Stimulated activated CD4-positive, alpha-beta T cell treated with anti-CD3 and anti-CD28 coated beads, Interleukin-12 subunit alpha, Interleukin-12 subunit beta, amount 100 ng/mL, for 48 hours (primary cell): ENCODE measurements at regions not wholly inside any gene's neighbourhood (a gene's known extent, or its start where the extent isn't known, plus 50 kb on each side); places are given as distances from the start of the nearest gene placed in this dataset.
"Not testable (repeated sequence)": the region's sequence is repeated elsewhere in the genome, so short reads cannot be mapped to it uniquely, and the experiment has no call there.

Experiments used
- DNase-seq, 3 donors: peaks; one replicate each; pipeline ENCODE4 v3.0.0-alpha.2; 2020; ENCODE audit warnings: low read depth in 2 of 3, low spot score in 1 of 3

DNA sequence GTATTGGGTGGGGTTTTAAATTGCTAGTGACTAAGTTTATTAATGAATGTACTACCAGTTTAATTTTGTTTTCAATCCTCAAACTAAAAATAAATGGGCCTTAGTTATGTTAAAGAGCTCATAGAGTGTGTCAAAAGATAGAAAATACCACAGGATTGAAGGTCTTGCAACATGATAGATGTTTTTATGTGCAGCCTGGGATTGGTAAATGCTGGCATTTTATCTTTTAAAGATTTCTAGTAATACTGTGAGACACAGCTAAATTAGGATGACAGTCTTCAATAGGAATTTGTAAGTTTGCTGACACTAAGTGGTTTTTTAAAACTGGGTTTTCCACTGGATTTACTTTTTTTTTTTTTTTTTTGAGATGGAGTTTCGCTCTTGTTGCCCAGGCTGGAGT lies 122.3 kb downstream of the HAUS1 start:
- no peak for DNase-seq

- not testable (repeated sequence) for DNase-seq
Measured at GRCh38 chr18:46229641-46230040, 125.5 kb downstream of the HAUS1 start.

GRCh38 chr18:46236156-46236555 lies 132.0 kb downstream of the HAUS1 start:
- no peak for DNase-seq

- no peak for DNase-seq
Measured at GRCh38 chr18:46237891-46238290, 133.7 kb downstream of the HAUS1 start.

DNA sequence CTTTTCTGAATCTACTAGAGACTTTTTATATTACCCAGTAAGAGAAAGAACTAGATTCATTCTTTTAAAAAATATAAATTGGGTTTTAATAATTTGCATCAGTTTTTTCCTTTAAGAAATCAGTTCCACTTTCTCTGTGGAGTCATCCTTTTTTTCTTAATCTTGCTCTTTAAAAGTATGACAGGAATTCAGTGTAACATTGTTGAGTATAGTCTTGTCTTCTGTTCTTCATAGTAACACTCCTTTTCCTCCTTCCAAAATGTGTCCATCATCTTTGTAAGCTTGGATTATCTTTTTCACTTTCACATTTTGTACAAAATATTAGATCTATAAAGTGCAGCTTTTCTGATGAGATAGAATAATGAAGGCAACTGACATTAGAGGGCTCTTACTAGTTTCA lies 135.4 kb downstream of the HAUS1 start:
- no peak for DNase-seq

- DNase-seq: no peak
Measured at GRCh38 chr18:46239998-46240397, 135.8 kb downstream of the HAUS1 start.

DNA sequence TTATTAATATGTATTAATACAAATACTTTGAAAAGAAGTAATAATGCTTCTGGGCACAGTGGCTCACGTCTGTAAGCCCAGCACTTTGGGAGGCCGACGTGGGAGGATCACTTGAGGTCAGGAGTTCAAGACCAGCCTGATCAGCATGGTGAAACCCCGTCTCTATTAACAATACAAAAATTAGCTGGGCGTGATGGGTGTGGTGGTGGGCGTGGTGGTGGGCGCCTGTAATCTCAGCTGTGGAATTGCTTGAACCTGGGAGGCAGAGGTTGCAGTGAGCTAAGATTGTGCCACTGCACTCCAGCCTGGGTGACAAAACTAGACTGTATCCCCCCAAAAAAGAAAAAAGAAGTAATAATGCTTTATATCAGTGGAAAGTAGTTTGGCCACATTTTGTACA lies 137.2 kb downstream of the HAUS1 start:
- not testable (repeated sequence) for DNase-seq

GRCh38 chr18:46242183-46242582 lies 138.0 kb downstream of the HAUS1 start:
- no peak for DNase-seq

DNA sequence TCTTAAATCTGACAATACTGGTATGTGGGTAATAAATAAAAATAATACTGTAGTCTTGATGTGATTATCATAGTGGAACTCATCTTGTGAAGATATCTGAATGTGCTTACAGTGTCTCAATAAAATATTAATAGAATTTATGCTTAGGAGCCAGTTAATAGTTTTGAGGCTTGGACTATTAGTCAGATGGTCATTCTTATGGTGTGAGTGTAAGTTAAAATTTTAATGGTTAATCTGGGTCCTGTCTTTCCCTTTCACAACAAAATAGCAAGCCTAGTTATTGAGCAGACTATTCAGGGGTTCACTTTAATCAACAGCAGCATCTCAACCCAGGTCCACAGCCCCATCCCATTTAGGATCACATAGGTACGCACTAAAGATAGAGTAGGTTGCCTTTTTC lies 138.9 kb downstream of the HAUS1 start:
- no peak for DNase-seq

DNA sequence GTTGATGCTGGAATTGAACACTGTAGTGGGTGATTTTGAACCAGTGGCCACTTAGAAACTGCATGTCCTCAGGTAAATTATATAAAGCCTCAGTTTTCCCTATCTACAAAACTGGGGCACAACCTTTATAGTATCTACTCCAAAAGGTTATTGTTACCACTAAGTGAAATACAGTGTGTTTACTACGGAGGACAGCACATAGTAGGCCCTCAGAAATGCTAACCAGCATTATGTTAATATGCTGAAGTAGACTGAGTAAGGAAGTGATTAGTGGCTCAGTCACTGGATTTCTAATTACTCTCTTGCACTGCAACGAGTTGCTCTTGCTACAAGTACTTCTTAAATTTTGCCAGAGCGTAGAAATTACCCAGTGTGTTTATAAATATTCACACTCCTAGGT lies 139.5 kb downstream of the HAUS1 start:
- no peak for DNase-seq

DNA sequence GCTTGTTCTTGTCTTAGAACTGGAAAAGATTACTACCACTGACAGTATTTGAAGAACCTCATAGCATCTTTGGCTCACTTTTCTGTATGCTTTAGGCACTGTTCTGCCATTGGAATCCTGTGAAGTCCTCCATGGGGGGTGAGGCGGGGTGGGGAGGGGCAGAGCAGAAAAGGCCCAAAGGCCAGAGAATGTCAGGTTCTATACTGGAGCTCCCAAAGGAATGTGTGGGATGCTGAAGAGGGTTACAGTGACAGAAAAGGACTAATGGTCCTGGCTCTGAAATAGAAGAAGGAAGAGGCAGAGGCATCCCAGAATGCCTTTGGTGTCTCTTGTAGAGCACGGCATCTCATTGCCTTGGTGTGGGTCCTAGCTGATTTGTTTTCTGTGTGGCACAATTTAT lies 141.9 kb downstream of the HAUS1 start:
- DNase-seq: no peak

GRCh38 chr18:46247942-46248341 lies 143.8 kb downstream of the HAUS1 start:
- no peak for DNase-seq

DNA sequence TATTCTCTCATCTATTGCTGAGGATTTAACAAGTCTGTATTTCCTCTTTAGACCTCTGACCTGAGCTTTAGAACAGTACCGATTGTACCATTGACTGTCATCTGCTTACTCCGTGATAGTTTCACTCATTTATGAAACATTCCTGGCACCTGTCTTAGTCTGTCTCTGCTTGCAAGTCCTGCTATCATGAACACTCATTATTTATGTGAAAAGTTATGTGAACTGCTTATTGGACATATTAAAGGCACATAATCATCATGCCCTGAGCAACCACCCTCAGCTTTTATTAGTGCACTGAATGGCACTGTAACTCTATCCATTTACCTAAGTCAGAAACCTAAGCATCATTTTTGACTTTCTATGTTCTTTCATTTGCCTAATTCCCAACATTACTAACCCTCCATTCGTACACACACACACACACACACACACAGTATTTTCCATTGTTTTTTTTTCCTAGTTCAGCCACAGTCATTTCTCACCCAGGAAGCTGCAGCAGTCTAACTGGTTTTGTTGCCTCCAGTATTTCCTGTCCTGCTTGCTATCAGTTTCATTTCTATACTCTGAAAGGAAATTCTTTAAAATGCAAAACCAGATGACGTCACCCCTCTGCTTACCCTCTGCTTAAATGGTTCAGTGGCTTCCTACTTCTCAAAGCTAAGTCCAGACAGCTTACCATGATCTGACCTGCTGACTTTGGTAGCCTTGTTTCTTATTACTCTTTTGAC lies 146.1 kb downstream of the HAUS1 start:
- peak; percentile 11 to 62 (median 19) for DNase-seq

- no peak for DNase-seq
Measured at GRCh38 chr18:46250812-46251173, 146.6 kb downstream of the HAUS1 start.

DNA sequence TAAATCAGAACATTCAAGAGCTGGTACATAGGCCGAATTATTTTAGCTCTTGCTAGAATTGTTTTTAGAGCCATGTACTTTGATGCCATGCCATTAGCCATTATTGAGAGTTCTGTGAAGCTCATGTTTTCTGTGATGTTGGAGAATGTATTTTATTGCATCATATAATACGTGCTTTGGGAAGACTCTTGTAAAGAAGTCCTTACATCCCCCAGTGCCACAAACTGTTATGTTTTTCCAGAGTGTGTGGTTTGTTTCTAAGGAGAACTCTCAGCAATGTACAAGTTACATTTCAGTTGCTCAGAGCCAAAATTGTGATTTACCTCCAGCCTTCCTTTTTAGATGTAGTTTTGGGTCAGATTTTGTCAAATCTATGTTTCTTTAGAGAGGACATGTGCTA lies 148.6 kb downstream of the HAUS1 start:
- no peak for DNase-seq

DNA sequence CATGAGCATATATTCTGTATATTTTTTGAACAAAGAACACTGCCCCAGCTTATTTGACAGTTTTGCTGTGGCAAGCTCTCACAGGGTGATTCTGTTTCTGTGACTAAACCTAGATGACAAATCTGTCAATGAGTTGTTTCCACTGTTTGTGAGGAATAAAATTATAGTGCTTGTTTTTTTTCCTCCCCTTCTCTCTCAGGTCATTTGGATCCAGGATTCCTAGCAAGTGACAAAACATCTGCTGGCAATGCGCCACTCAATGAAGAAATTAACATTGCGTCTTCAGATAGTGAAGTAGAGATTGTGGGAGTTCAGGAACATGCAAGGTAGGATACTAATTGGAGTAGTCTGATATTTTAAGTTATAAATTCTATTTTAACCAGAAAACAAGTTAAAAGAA lies 149.3 kb downstream of the HAUS1 start:
- no peak for DNase-seq

- DNase-seq: no peak
Measured at GRCh38 chr18:46256078-46256477, 151.9 kb downstream of the HAUS1 start.

- DNase-seq: no peak
Measured at GRCh38 chr18:46257366-46257765, 153.2 kb downstream of the HAUS1 start.

- no peak for DNase-seq
Measured at GRCh38 chr18:46260016-46260878, 156.1 kb downstream of the HAUS1 start.

DNA sequence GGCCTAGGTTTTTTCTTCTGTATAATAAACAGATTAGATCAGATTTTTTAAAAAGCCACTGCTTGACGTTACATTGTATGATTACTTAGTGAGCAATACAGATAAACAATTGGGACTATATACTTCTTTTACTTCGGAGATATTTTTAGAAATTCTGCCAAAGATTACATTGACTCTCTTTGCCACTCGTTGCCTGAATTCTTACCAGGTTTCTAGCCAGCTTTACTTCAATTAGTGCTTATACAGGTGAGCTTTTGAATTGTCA lies 156.6 kb downstream of the HAUS1 start:
- DNase-seq: no peak

GRCh38 chr18:46261799-46262198 lies 157.6 kb downstream of the HAUS1 start:
- no peak for DNase-seq

- DNase-seq: no peak
Measured at GRCh38 chr18:46262856-46263255, 158.7 kb downstream of the HAUS1 start.

- no peak for DNase-seq
Measured at GRCh38 chr18:46264255-46264654, 160.1 kb downstream of the HAUS1 start.
